ENCODE measurements at regions not wholly inside any gene's neighbourhood (a gene's known extent, or its start where the extent isn't known, plus 50 kb on each side); places are given as distances from the start of the nearest gene placed in this dataset.

DNA sequence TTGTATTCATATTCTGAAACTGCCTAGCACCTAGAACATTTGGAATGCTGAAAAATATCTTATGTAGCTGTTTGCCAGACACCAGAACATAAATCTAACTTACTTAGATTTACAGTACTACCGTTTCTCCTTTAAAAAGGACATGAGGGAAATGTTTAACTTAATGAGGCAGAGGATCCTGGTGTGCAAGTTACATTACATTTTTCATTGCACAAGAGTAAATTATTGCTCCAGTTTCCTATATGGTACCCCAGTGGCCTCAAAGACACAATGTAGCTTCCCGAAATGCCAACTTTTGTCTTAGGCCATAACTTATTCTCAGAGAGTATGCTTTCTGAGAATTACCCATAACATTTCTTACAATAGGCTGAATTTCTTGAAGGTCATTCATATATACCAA lies 105.5 kb upstream of the DTNA start:
- TF ChIP-seq CTCF (tag by site-specific recombination; IDR thresholded peaks at IDR 0.05) (no peak), ZNF776 (tag by site-specific recombination; IDR thresholded peaks at IDR 0.05; ENCODE audit: borderline replicate concordance) (no peak), TCF7L2 (IDR thresholded peaks at IDR 0.05; ENCODE audit: borderline replicate concordance, low read depth, low read length) (no peak), ZNF830 (tag by site-specific recombination; IDR thresholded peaks at IDR 0.05; ENCODE audit: low read depth) (no peak), ZNF571 (tag by site-specific recombination; IDR thresholded peaks at IDR 0.05) (no peak), REST (tag by site-specific recombination; IDR thresholded peaks at IDR 0.05) (no peak), ZNF214 (tag by site-specific recombination; IDR thresholded peaks at IDR 0.05; ENCODE audit: borderline replicate concordance) (no peak), INSM2 (tag by site-specific recombination; IDR thresholded peaks at IDR 0.05) (no peak), KLF16 (tag by site-specific recombination; IDR thresholded peaks at IDR 0.05) (no peak), ZNF658 (tag by site-specific recombination; IDR thresholded peaks at IDR 0.05) (no peak), MYNN (tag by site-specific recombination; IDR thresholded peaks at IDR 0.05; ENCODE audit: borderline replicate concordance) (no peak)
- TF ChIP-seq, protein P1, sequence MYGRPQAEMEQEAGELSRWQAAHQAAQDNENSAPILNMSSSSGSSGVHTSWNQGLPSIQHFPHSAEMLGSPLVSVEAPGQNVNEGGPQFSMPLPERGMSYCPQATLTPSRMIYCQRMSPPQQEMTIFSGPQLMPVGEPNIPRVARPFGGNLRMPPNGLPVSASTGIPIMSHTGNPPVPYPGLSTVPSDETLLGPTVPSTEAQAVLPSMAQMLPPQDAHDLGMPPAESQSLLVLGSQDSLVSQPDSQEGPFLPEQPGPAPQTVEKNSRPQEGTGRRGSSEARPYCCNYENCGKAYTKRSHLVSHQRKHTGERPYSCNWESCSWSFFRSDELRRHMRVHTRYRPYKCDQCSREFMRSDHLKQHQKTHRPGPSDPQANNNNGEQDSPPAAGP (tag by site-specific recombination; IDR thresholded peaks at IDR 0.05): no peak
- TF ChIP-seq, protein P2, sequence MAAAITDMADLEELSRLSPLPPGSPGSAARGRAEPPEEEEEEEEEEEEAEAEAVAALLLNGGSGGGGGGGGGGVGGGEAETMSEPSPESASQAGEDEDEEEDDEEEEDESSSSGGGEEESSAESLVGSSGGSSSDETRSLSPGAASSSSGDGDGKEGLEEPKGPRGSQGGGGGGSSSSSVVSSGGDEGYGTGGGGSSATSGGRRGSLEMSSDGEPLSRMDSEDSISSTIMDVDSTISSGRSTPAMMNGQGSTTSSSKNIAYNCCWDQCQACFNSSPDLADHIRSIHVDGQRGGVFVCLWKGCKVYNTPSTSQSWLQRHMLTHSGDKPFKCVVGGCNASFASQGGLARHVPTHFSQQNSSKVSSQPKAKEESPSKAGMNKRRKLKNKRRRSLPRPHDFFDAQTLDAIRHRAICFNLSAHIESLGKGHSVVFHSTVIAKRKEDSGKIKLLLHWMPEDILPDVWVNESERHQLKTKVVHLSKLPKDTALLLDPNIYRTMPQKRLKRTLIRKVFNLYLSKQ (tag by site-specific recombination; IDR thresholded peaks at IDR 0.05; ENCODE audit: borderline replicate concordance): no peak

Measured in HEK293 (cell line).